MM.1S (cell line): ENCODE measurements at regions not wholly inside any gene's neighbourhood (a gene's known extent, or its start where the extent isn't known, plus 50 kb on each side); places are given as distances from the start of the nearest gene placed in this dataset.

ENCODE experiments used
- DNase-seq: peaks from one replicate; pipeline ENCODE4 v3.0.0-alpha.2; 2015
- H2AFZ ChIP-seq: fragments of 300-600 bp; sonication (generic); 2 replicates; pipeline ENCODE4 v1.6.0; 2016; ENCODE audit warnings: antibody characterized with exemption, low read length
- H3F3A ChIP-seq: fragments of 300-600 bp; sonication (generic); 2 replicates; pipeline ENCODE4 v1.6.1; 2016; ENCODE audit warnings: mild to moderate bottlenecking, antibody characterized with exemption, low read length, moderate library complexity, mixed read lengths; ENCODE audit not compliant: insufficient read depth
- H3K27ac ChIP-seq: fragments of 300-600 bp; sonication (generic); 2 replicates; pipeline ENCODE4 v1.5.1; 2016; ENCODE audit warnings: mild to moderate bottlenecking, low read length
- H3K27me3 ChIP-seq: fragments of 300-600 bp; sonication (generic); replicated peaks from 2 replicates; pipeline ENCODE4 v1.6.0; 2016; ENCODE audit warnings: low read length; ENCODE audit not compliant: insufficient read depth
- H3K36me3 ChIP-seq: fragments of 300-600 bp; sonication (generic); replicated peaks from 2 replicates; pipeline ENCODE4 v1.6.1; 2016; ENCODE audit warnings: mild to moderate bottlenecking, low read length, mixed read lengths; ENCODE audit not compliant: insufficient read depth
- H3K4me1 ChIP-seq: fragments of 300-600 bp; sonication (generic); 2 replicates; pipeline ENCODE4 v1.6.1; 2016; ENCODE audit warnings: low read length, mixed read lengths
- H3K4me2 ChIP-seq: fragments of 300-600 bp; sonication (generic); 2 replicates; pipeline ENCODE4 v1.6.0; 2016; ENCODE audit warnings: low read depth, low read length
- H3K4me3 ChIP-seq: fragments of 300-600 bp; sonication (generic); 2 replicates; pipeline ENCODE4 v1.5.1; 2016; ENCODE audit warnings: low read length, mixed read lengths
- H3K79me2 ChIP-seq: fragments of 300-600 bp; sonication (generic); 2 replicates; pipeline ENCODE4 v1.6.1; 2016; ENCODE audit warnings: mixed run types, low read length, mixed read lengths
- H3K9ac ChIP-seq: fragments of 300-600 bp; sonication (generic); 2 replicates; pipeline ENCODE4 v1.6.1; 2016; ENCODE audit warnings: low read length, mixed read lengths
- H3K9me2 ChIP-seq: fragments of 300-600 bp; sonication (generic); replicated peaks from 2 replicates; pipeline ENCODE4 v1.6.1; 2016; ENCODE audit warnings: mild to moderate bottlenecking, low read length, mixed read lengths; ENCODE audit not compliant: insufficient read depth
- H3K9me3 ChIP-seq: fragments of 300-600 bp; sonication (generic); replicated peaks from 2 replicates; pipeline ENCODE4 v1.6.1; 2016; ENCODE audit warnings: mild to moderate bottlenecking, low read length, mixed read lengths; ENCODE audit not compliant: insufficient read depth
- H4K20me1 ChIP-seq: fragments of 300-600 bp; sonication (generic); 2 replicates; pipeline ENCODE4 v1.6.1; 2016; ENCODE audit warnings: mild to moderate bottlenecking, low read length, moderate library complexity, mixed read lengths; ENCODE audit not compliant: insufficient read depth
- EZH2 ChIP-seq: fragments of 300-600 bp; sonication (generic); optimal IDR thresholded peaks from 2 replicates; pipeline ENCODE3; 2017; ENCODE audit warnings: low read depth, mild to moderate bottlenecking, antibody characterized with exemption, low read length, mixed read lengths
- EZH2phosphoT487 ChIP-seq: fragments of 300-600 bp; sonication (generic); IDR thresholded peaks from 2 replicates; pipeline ENCODE4 v1.6.1; 2018; ENCODE audit warnings: antibody characterized with exemption, low read length
- TF ChIP-seq, protein P1 (sequence below): fragments of 300-600 bp; sonication (generic); IDR thresholded peaks from 2 replicates; pipeline ENCODE4 v1.5.1; 2016; ENCODE audit warnings: antibody characterized with exemption, low read length, mixed read lengths

DNA sequence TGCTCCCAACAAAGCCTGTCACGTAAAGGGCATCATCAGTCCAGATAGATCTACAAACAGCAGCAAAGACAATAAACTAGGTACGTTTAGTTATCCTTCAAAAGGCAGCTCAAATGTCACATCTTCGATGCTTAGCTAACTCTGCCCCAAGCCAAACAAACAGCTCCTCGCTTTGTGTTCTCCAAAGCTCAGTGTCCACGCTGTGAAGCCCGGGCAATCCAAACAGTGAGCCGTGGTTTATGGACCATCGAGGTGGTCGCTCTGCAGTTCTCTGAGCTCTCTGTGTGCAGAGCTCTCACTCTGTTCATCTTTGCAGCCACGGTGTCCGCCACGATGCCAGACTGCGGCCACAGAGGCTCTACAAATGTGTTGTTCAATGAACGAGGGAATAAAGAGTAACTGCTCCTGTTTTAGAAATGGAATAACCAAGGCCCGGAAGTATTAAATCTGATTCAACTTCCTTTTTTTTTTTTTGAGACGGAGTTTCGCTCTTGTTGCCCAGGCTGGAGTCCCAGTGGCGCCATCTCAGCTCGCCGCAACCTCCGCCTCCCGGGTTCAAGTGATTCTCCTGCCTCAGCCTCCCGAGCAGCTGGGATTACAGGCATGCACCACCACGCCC, 117.2 kb upstream of the FAM174B start:
- H3K9me3 ChIP-seq: no peaks in the 10 kb centered on the region
- H3K4me1 ChIP-seq: no peaks in the 10 kb centered on the region
- DNase-seq: no peak
- no peaks in the 10 kb centered on the region for H3K27me3 ChIP-seq
- no peak overlapping the region for H3K4me2 ChIP-seq
- no peak overlapping the region for H3K4me3 ChIP-seq
- no peaks in the 10 kb centered on the region for H4K20me1 ChIP-seq
- H3K27ac ChIP-seq: no peak overlapping the region
- no peaks in the 10 kb centered on the region for H3K79me2 ChIP-seq
- H3F3A ChIP-seq: no peaks in the 10 kb centered on the region
- H3K9me2 ChIP-seq: no peaks in the 10 kb centered on the region
- H3K9ac ChIP-seq: no peak overlapping the region
- TF ChIP-seq EZH2 (no peak), EZH2phosphoT487 (no peak)
- TF ChIP-seq, protein P1, sequence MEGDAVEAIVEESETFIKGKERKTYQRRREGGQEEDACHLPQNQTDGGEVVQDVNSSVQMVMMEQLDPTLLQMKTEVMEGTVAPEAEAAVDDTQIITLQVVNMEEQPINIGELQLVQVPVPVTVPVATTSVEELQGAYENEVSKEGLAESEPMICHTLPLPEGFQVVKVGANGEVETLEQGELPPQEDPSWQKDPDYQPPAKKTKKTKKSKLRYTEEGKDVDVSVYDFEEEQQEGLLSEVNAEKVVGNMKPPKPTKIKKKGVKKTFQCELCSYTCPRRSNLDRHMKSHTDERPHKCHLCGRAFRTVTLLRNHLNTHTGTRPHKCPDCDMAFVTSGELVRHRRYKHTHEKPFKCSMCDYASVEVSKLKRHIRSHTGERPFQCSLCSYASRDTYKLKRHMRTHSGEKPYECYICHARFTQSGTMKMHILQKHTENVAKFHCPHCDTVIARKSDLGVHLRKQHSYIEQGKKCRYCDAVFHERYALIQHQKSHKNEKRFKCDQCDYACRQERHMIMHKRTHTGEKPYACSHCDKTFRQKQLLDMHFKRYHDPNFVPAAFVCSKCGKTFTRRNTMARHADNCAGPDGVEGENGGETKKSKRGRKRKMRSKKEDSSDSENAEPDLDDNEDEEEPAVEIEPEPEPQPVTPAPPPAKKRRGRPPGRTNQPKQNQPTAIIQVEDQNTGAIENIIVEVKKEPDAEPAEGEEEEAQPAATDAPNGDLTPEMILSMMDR: no peak
- H3K36me3 ChIP-seq: no peaks in the 10 kb centered on the region
- no peak overlapping the region for H2AFZ ChIP-seq

DNA sequence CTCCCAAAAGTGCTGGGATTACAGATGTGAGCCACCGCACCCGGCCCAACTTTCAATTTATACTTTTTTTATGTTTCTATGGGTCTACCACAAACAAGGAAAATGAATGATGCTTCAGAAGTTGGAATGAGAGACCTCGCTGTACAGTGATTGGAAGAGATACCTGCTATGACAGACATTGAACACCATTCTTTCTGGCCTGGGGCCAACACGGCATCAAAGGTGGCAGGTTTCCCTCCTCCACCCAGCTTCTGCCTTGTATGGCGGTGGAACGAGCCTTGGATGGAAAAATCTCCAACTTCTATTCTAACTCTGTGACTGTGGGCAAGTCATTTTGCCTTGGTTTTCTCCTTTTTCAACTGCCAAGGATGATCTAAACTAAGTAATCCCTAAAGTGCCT, 117.8 kb upstream of the FAM174B start:
- DNase-seq: no peak
- H3K4me2 ChIP-seq: no peak overlapping the region
- no peaks in the 10 kb centered on the region for H4K20me1 ChIP-seq
- no peaks in the 10 kb centered on the region for H3K27me3 ChIP-seq
- H3F3A ChIP-seq: no peaks in the 10 kb centered on the region
- H3K79me2 ChIP-seq: no peaks in the 10 kb centered on the region
- H3K36me3 ChIP-seq: no peaks in the 10 kb centered on the region
- no peak overlapping the region for H3K9ac ChIP-seq
- H3K4me3 ChIP-seq: no peak overlapping the region
- no peak overlapping the region for H2AFZ ChIP-seq
- H3K9me3 ChIP-seq: no peaks in the 10 kb centered on the region
- no peaks in the 10 kb centered on the region for H3K9me2 ChIP-seq
- TF ChIP-seq EZH2phosphoT487 (no peak), EZH2 (no peak)
- TF ChIP-seq, protein P1: no peak
- no peaks in the 10 kb centered on the region for H3K4me1 ChIP-seq
- no peak overlapping the region for H3K27ac ChIP-seq

DNA sequence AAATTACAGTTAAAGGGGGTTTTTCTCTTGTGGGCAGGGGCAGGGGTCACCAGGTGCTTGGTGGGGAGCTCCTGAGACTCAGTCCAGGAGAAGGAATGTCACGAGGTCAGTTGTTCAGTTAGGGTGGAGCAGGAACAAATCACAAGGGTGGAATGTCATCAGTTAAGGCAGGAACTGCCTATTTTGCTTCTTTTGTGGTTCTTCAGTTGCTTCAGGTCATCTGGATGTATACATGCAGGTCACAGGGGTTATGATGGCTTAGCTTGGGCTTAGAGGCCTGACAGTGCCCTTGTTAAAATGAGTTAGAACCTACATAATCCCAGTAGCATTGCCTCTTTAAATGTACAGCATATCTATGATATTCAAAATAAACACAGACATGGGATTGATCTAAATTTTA, 120.2 kb upstream of the CHD2 start:
- Histone ChIP-seq H3K9me2 (no peaks in the 10 kb centered on the region), H4K20me1 (no peaks in the 10 kb centered on the region), H3K36me3 (no peaks in the 10 kb centered on the region), H2AFZ (no peak overlapping the region), H3K4me1 (no peaks in the 10 kb centered on the region), H3K27me3 (no peaks in the 10 kb centered on the region), H3K79me2 (no peaks in the 10 kb centered on the region), H3K4me2 (no peak overlapping the region), H3K9ac (no peak overlapping the region), H3K27ac (no peak overlapping the region), H3F3A (no peaks in the 10 kb centered on the region), H3K4me3 (no peak overlapping the region), H3K9me3 (no peaks in the 10 kb centered on the region)
- no peak for DNase-seq
- no peak for TF ChIP-seq EZH2
- TF ChIP-seq, protein P1: no peak
- no peak for TF ChIP-seq EZH2phosphoT487
